Fibroblast of lung (primary cell): ENCODE measurements at regions not wholly inside any gene's neighbourhood (a gene's known extent, or its start where the extent isn't known, plus 50 kb on each side); places are given as distances from the start of the nearest gene placed in this dataset.
A peak's percentile ranks its signal among the peaks of the same experiment; 100 is the strongest.

Experiments
- DNase-seq, 2 donors: peaks; one replicate each; pipeline versions ENCODE4 v3.0.0 to v3.0.0-alpha.2; 2010; ENCODE audit warnings: low read depth in 2 of 2
- H2AFZ ChIP-seq: 2 replicates; pipeline ENCODE4 v1.5.1; 2012; ENCODE audit warnings: low read length, control low read depth, inconsistent platforms
- H3K27ac ChIP-seq: 2 replicates; pipeline ENCODE4 v1.5.1; 2011; ENCODE audit warnings: low read length, control low read depth; ENCODE audit not compliant: insufficient read depth
- H3K27me3 ChIP-seq: 2 replicates; pipeline ENCODE4 v1.5.1; 2011; ENCODE audit warnings: mild to moderate bottlenecking, low read length; ENCODE audit not compliant: control insufficient read depth, insufficient read depth
- H3K36me3 ChIP-seq: 2 replicates; pipeline ENCODE4 v1.5.1; 2011; ENCODE audit warnings: low read length; ENCODE audit not compliant: control insufficient read depth, insufficient read depth
- H3K4me1 ChIP-seq: 2 replicates; pipeline ENCODE4 v1.5.1; 2011; ENCODE audit warnings: low read length; ENCODE audit not compliant: control insufficient read depth, insufficient read depth; ENCODE audit errors: extremely low read depth
- H3K4me2 ChIP-seq: 2 replicates; pipeline ENCODE4 v1.5.1; 2011; ENCODE audit warnings: low read length, control low read depth; ENCODE audit not compliant: insufficient read depth; ENCODE audit errors: extremely low read depth
- H3K4me3 ChIP-seq, 4 experiments: fragments of 200-600 bp in 1 of 4; sonication (generic) in 1 of 4; replicated peaks in 1 of 4; 2 replicates each; pipeline ENCODE4 v1.5.1; 2011 to 2016; ENCODE audit warnings: low read length in 4 of 4, low read depth in 3 of 4, mild to moderate bottlenecking in 3 of 4, control low read depth in 2 of 4, inconsistent platforms in 1 of 4, mixed read lengths in 1 of 4; ENCODE audit not compliant: insufficient read depth in 1 of 4; ENCODE audit errors: control extremely low read depth in 1 of 4
- H3K79me2 ChIP-seq: 2 replicates; pipeline ENCODE4 v1.5.1; 2012; ENCODE audit warnings: mild to moderate bottlenecking, low read length, inconsistent platforms; ENCODE audit not compliant: control insufficient read depth, insufficient read depth
- H3K9ac ChIP-seq: 2 replicates; pipeline ENCODE4 v1.5.1; 2011; ENCODE audit warnings: mild to moderate bottlenecking, low read length, control low read depth; ENCODE audit not compliant: insufficient read depth
- H3K9me3 ChIP-seq: 2 replicates; pipeline ENCODE4 v1.5.1; 2012; ENCODE audit warnings: low read depth, low read length; ENCODE audit not compliant: control insufficient read depth, insufficient read depth
- H4K20me1 ChIP-seq: 2 replicates; pipeline ENCODE4 v1.5.1; 2011; ENCODE audit warnings: low read length; ENCODE audit not compliant: control insufficient read depth, insufficient read depth; ENCODE audit errors: extremely low read depth
- EZH2 ChIP-seq: IDR thresholded peaks from 2 replicates; pipeline ENCODE4 v1.5.1; 2012; ENCODE audit warnings: low read length, control low read depth, mild to moderate bottlenecking; ENCODE audit errors: missing control alignments
- TF ChIP-seq, protein P1 (sequence below), 2 donors: IDR thresholded peaks in 1 of 2; conservative IDR thresholded peaks in 1 of 2; 1 replicate in 1 of 2; 2 replicates in 1 of 2; pipeline ENCODE4 v1.5.1; 2011 to 2012; ENCODE audit warnings: low read length in 2 of 2, control low read depth in 1 of 2, inconsistent platforms in 1 of 2, low read depth in 1 of 2, mild to moderate bottlenecking in 1 of 2

GRCh38 chr18:22556222-22557167 lies 138.8 kb upstream of the CTAGE1 start:
- Histone ChIP-seq H3K79me2 (no peaks in the 10 kb centered on the region), H3K27ac (no peak overlapping the region), H2AFZ (no peak overlapping the region), H4K20me1 (no peaks in the 10 kb centered on the region), H3K4me2 (peak overlapping the region; percentile 42), H3K9ac (no peak overlapping the region), H3K9me3 (no peaks in the 10 kb centered on the region), H3K4me1 (peaks cover 3% of the 10 kb centered on the region), H3K4me3 (no peak overlapping the region), H3K36me3 (no peaks in the 10 kb centered on the region), H3K27me3 (no peaks in the 10 kb centered on the region)
- DNase-seq, result peak in 1 of 2 donors; percentile 60
- TF ChIP-seq, protein P1, sequence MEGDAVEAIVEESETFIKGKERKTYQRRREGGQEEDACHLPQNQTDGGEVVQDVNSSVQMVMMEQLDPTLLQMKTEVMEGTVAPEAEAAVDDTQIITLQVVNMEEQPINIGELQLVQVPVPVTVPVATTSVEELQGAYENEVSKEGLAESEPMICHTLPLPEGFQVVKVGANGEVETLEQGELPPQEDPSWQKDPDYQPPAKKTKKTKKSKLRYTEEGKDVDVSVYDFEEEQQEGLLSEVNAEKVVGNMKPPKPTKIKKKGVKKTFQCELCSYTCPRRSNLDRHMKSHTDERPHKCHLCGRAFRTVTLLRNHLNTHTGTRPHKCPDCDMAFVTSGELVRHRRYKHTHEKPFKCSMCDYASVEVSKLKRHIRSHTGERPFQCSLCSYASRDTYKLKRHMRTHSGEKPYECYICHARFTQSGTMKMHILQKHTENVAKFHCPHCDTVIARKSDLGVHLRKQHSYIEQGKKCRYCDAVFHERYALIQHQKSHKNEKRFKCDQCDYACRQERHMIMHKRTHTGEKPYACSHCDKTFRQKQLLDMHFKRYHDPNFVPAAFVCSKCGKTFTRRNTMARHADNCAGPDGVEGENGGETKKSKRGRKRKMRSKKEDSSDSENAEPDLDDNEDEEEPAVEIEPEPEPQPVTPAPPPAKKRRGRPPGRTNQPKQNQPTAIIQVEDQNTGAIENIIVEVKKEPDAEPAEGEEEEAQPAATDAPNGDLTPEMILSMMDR (conservative IDR thresholded peaks at IDR 0.05 in 1 of 2, IDR thresholded peaks at IDR 0.05 in 1 of 2; ENCODE audit: low read depth in 1 of 2, low read length in 2 of 2), result no peak

DNA sequence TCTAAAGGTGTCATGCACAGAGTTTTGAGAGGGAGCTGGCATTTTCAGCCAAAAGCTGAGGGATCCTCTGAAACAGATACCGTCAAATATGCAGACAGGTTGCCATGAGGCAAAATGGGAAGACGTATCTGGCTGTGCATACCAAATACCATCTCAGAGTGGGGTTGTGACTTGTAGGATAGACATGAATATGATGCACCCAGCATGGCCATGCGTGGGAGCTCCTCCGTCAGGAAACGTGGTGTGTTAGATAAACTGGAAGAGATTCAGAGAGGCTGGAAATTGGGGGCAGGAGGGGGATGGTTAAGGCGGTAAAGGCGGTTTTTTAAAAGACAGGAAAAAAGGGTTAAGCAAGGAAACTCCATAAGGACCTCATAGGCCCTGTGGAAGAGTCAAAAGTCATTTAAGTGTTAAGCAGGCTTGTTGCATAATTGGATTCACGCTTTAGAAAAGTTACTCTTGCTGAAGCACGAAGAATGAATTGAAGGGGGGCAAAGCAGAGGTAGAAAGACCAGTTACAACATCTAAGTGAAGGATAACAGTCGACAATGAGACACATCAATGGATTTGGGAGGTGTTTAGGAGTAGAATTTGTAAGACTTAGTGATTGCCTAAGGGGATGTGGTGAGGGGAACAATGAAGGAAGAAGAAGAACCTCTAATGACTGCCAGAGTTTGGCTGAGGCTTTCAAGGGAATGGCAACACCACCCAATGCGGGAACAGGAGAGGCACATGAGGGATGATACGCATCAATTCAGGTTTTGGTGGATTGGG lies 139.6 kb upstream of the CTAGE1 start:
- no peaks in the 10 kb centered on the region for H4K20me1 ChIP-seq
- H3K4me1 ChIP-seq, result peaks cover 2% of the 10 kb centered on the region
- no peaks in the 10 kb centered on the region for H3K27me3 ChIP-seq
- no peak overlapping the region for H3K9ac ChIP-seq
- H3K4me2 ChIP-seq, result peak overlapping the region; percentile 10
- DNase-seq, result peak in 1 of 2 donors; percentile 74
- no peak overlapping the region for H3K27ac ChIP-seq
- H3K9me3 ChIP-seq, result no peaks in the 10 kb centered on the region
- no peaks in the 10 kb centered on the region for H3K36me3 ChIP-seq
- H3K4me3 ChIP-seq, result no peak overlapping the region
- H2AFZ ChIP-seq, result no peak overlapping the region
- TF ChIP-seq, protein P1 (conservative IDR thresholded peaks at IDR 0.05 in 1 of 2, IDR thresholded peaks at IDR 0.05 in 1 of 2; ENCODE audit: low read depth in 1 of 2, low read length in 2 of 2), result no peak
- no peak for TF ChIP-seq EZH2
- no peaks in the 10 kb centered on the region for H3K79me2 ChIP-seq

- TF ChIP-seq EZH2, result no peak
- TF ChIP-seq, protein P1 (conservative IDR thresholded peaks at IDR 0.05 in 1 of 2, IDR thresholded peaks at IDR 0.05 in 1 of 2; ENCODE audit: low read depth in 1 of 2, low read length in 2 of 2), result no peak
- DNase-seq, result peak; percentile 79 to 83
- Histone ChIP-seq H3K4me2 (peak overlapping the region; percentile 98), H3K27me3 (no peaks in the 10 kb centered on the region), H3K27ac (peak overlapping the region; percentile 47), H3K4me3 (peak overlapping the region; percentile 45 to 64 (median 52)), H4K20me1 (no peaks in the 10 kb centered on the region), H3K36me3 (no peaks in the 10 kb centered on the region), H2AFZ (peak overlapping the region; percentile 57), H3K9me3 (no peaks in the 10 kb centered on the region), H3K79me2 (no peaks in the 10 kb centered on the region), H3K4me1 (no peaks in the 10 kb centered on the region), H3K9ac (peak overlapping the region; percentile 59)
These were observed 141.2 kb upstream of the CTAGE1 start for GRCh38 chr18:22558945-22559385.
